Transverse colon (tissue), 4 donors: ENCODE measurements at regions not wholly inside any gene's neighbourhood (a gene's known extent, or its start where the extent isn't known, plus 50 kb on each side); places are given as distances from the start of the nearest gene placed in this dataset.

Experiments used
- DNase-seq: peaks from one replicate; pipeline ENCODE4 v3.0.0-alpha.2; 2019
- H3K27ac ChIP-seq, 4 donors: fragments of 200-600 bp; sonication (generic); 2 replicates each; pipeline ENCODE4 v1.5.1; 2016 to 2018; ENCODE audit warnings: inconsistent platforms in 4 of 4
- H3K27me3 ChIP-seq: fragments of 200-600 bp; sonication (generic); 2 replicates; pipeline ENCODE4 v1.5.1; 2017; ENCODE audit warnings: inconsistent platforms
- H3K36me3 ChIP-seq, 4 donors: fragments of 200-600 bp; sonication (generic); 2 replicates each; pipeline ENCODE4 v1.5.1; 2017 to 2019; ENCODE audit warnings: inconsistent platforms in 4 of 4
- H3K4me1 ChIP-seq, 4 donors: fragments of 200-600 bp; sonication (generic); 2 replicates each; pipeline ENCODE4 v1.5.1; 2017 to 2020; ENCODE audit warnings: inconsistent platforms in 4 of 4
- H3K4me3 ChIP-seq, 4 donors: fragments of 200-600 bp; sonication (generic); 1 replicate in 1 of 4; 2 replicates in 3 of 4; pipeline versions ENCODE4 v1.5.1 to v1.6.1; 2017 to 2019; ENCODE audit warnings: inconsistent platforms in 4 of 4
- H3K9me3 ChIP-seq, 2 donors: fragments of 200-600 bp; sonication (generic); 2 replicates each; pipeline ENCODE4 v1.5.1; 2017 to 2019; ENCODE audit warnings: inconsistent platforms in 2 of 2
- CTCF ChIP-seq, 5 experiments: fragments of 200-600 bp in 3 of 5; fragments of 450-650 bp in 2 of 5; sonication (generic) in 3 of 5; IDR thresholded peaks; 1 replicate in 2 of 5; 2 replicates in 3 of 5; pipeline ENCODE4 v1.5.1; 2016 to 2017; ENCODE audit warnings: antibody characterized with exemption in 5 of 5, inconsistent platforms in 3 of 5, mild to moderate bottlenecking in 2 of 5, moderate library complexity in 1 of 5
- EP300 ChIP-seq: sonication (generic); formaldehyde crosslinking; IDR thresholded peaks from one replicate; pipeline ENCODE4 v1.6.1; 2017; ENCODE audit warnings: antibody characterized with exemption, low read depth
- POLR2A ChIP-seq: fragments of 450-650 bp; IDR thresholded peaks from one replicate; pipeline ENCODE4 v1.6.1; 2016; ENCODE audit warnings: antibody characterized with exemption, mild to moderate bottlenecking, moderate library complexity
- POLR2AphosphoS5 ChIP-seq, 3 donors: sonication (generic); formaldehyde crosslinking; IDR thresholded peaks; one replicate each; pipeline ENCODE4 v1.6.1; 2016; ENCODE audit warnings: antibody characterized with exemption in 3 of 3
- WGBS, 2 donors: methylation state at CpG; one replicate each; pipeline ENCODE4 v1.1.5; 2018; ENCODE audit warnings: low coverage in 1 of 2; 5-methylcytosine and 5-hydroxymethylcytosine counted together
- in situ Hi-C, 4 donors: fragments of 200-750 bp; cut with MboI; loops; one replicate each; pipeline versions ENCODE4 v1.15.0 to v1.15.1; 2017; ENCODE audit warnings: low sequenced_read_pairs in 3 of 4, low pct_ligation_motif_present in 1 of 4, low pct_unique_long_range_greater_than_20kb in 1 of 4
- intact Hi-C: fragments of 100-400 bp; cut with DNase I; formaldehyde crosslinking; loops from one replicate; pipeline ENCODE4 v1.15.1; 2023; ENCODE audit warnings: low total_unique reads

GRCh38 chr21:21605521-21605920 is 607.3 kb downstream of the NCAM2 start:
- TF ChIP-seq POLR2A (no peak), EP300 (no peak), POLR2AphosphoS5 (IDR thresholded peaks at IDR 0.05) (no peak), CTCF (IDR thresholded peaks at IDR 0.05) (no peak)
- Histone ChIP-seq H3K4me1 (no peaks in the 10 kb centered on the region), H3K36me3 (no peaks in the 10 kb centered on the region), H3K27ac (no peak overlapping the region), H3K9me3 (no peaks in the 10 kb centered on the region), H3K4me3 (no peak overlapping the region), H3K27me3 (no peaks in the 10 kb centered on the region)
- intact Hi-C loops, result no loop called here
- in situ Hi-C loops, result no loop called here
- DNase-seq, result no peak

- in situ Hi-C loops (no loop called here), intact Hi-C loops (no loop called here)
- TF ChIP-seq POLR2A, result no peak
- TF ChIP-seq POLR2AphosphoS5 (IDR thresholded peaks at IDR 0.05), result no peak
- no peak for TF ChIP-seq EP300
- TF ChIP-seq CTCF (IDR thresholded peaks at IDR 0.05), result no peak
- Histone ChIP-seq H3K36me3 (no peaks in the 10 kb centered on the region), H3K4me1 (no peaks in the 10 kb centered on the region), H3K9me3 (no peaks in the 10 kb centered on the region), H3K27me3 (no peaks in the 10 kb centered on the region), H3K27ac (no peak overlapping the region), H3K4me3 (no peak overlapping the region)
- no peak for DNase-seq
- WGBS, 2 donors, result 69 to 73% methylated on average over 2 of the region's 2 CpGs
Observed at GRCh38 chr21:21606041-21606440, 607.8 kb downstream of the NCAM2 start.

- TF ChIP-seq POLR2AphosphoS5 (IDR thresholded peaks at IDR 0.05) (no peak), EP300 (no peak), POLR2A (no peak), CTCF (IDR thresholded peaks at IDR 0.05) (no peak)
- in situ Hi-C loops (no loop called here), intact Hi-C loops (no loop called here)
- Histone ChIP-seq H3K9me3 (no peaks in the 10 kb centered on the region), H3K27me3 (no peaks in the 10 kb centered on the region), H3K4me3 (no peak overlapping the region), H3K4me1 (no peaks in the 10 kb centered on the region), H3K36me3 (no peaks in the 10 kb centered on the region), H3K27ac (no peak overlapping the region)
- DNase-seq, result no peak
- 59 to 69% methylated on average over 3 of the region's 3 CpGs for WGBS, 2 donors
Observed at GRCh38 chr21:21612466-21612865, 614.3 kb downstream of the NCAM2 start.

- Histone ChIP-seq H3K27me3 (no peaks in the 10 kb centered on the region), H3K4me3 (no peak overlapping the region), H3K4me1 (no peaks in the 10 kb centered on the region), H3K36me3 (no peaks in the 10 kb centered on the region), H3K27ac (no peak overlapping the region), H3K9me3 (no peaks in the 10 kb centered on the region)
- TF ChIP-seq CTCF (IDR thresholded peaks at IDR 0.05) (no peak), POLR2A (no peak), EP300 (no peak), POLR2AphosphoS5 (IDR thresholded peaks at IDR 0.05) (no peak)
- in situ Hi-C loops (no loop called here), intact Hi-C loops (no loop called here)
- DNase-seq, result no peak
- WGBS, 2 donors, result 66 to 74% methylated on average over 3 of the region's 3 CpGs
Observed at GRCh38 chr21:21614966-21615365, 616.8 kb downstream of the NCAM2 start.
